ENCODE measurements at regions not wholly inside any gene's neighbourhood (a gene's known extent, or its start where the extent isn't known, plus 50 kb on each side); places are given as distances from the start of the nearest gene placed in this dataset.

- TF ChIP-seq CTCF (IDR thresholded peaks at IDR 0.05) (no peak), POLR2A (IDR thresholded peaks at IDR 0.05) (no peak)
Measured at GRCh38 chr2:177143444-177143843, 69.2 kb upstream of the HNRNPA3 start.

Data from Peyer's patch (tissue), 4 donors.